ENCODE measurements at regions not wholly inside any gene's neighbourhood (a gene's known extent, or its start where the extent isn't known, plus 50 kb on each side); places are given as distances from the start of the nearest gene placed in this dataset.

DNA sequence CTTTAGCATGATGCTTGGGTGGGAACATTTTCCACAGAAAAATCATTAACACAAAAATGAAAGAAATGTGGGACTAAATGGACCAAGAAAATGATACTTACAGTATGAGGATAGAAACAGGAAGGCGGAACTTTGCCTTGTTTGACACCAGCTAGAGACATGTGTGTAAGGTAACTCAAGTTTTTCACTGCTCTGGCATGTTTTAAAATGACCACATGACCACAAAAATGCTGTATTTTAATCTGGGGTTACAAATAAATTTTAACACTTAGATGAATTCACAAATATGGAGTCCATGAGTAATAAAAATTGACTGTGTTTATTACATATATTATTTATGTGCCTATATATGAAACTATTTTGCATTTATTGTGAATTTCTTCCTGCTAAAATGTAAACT, 100.9 kb upstream of the PHYHIPL start:
- WGBS, 2 experiments (ENCODE audit: extremely low coverage in 2 of 2, insufficient read length in 1 of 2): no CpG with 5 or more reads among the region's 1 CpG
- no peak overlapping the region for H2BK120ac ChIP-seq (ENCODE audit: low read depth, low read length)
- H3K27me3 ChIP-seq (ENCODE audit: control insufficient read depth, insufficient read depth, low read length): peaks cover 4% of the 10 kb centered on the region; the same call in 1 of the 2 replicates
- no peaks in the 10 kb centered on the region for H3K79me1 ChIP-seq (ENCODE audit: low read depth in 1 of 2, low read length in 2 of 2)
- dilution Hi-C loops (cut with HindIII; ENCODE audit: low sequenced_read_pairs, unreplicated experiment): no loop called here
- no peak overlapping the region for H2BK20ac ChIP-seq (ENCODE audit: low read depth, low read length)
- no peak overlapping the region for H4K5ac ChIP-seq (ENCODE audit: low read depth, low read length)
- no peak overlapping the region for H2BK15ac ChIP-seq (ENCODE audit: low read depth, low read length)
- H3K14ac ChIP-seq (replicated peaks; ENCODE audit: low read depth, low read length): no peak overlapping the region
- H3K9ac ChIP-seq (ENCODE audit: low read depth, low read length): no peak overlapping the region
- TF ChIP-seq NFE2L2 (IDR thresholded peaks at IDR 0.05; ENCODE audit: low read depth, low read length): no peak
- TF ChIP-seq, protein P1, sequence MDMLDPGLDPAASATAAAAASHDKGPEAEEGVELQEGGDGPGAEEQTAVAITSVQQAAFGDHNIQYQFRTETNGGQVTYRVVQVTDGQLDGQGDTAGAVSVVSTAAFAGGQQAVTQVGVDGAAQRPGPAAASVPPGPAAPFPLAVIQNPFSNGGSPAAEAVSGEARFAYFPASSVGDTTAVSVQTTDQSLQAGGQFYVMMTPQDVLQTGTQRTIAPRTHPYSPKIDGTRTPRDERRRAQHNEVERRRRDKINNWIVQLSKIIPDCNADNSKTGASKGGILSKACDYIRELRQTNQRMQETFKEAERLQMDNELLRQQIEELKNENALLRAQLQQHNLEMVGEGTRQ (IDR thresholded peaks at IDR 0.05; ENCODE audit: low read depth, low read length): no peak
- ATAC-seq (ENCODE audit: low read depth) (no peak), DNase-seq (no peak)
- no peak overlapping the region for H3K4me2 ChIP-seq (ENCODE audit: low read depth, low read length)
- ChIA-PET CTCF (no interaction called here), POLR2A (ENCODE audit: unreplicated experiment) (no interaction called here)
- H4K8ac ChIP-seq (ENCODE audit: low read depth in 2 of 2, low read length in 2 of 2): no peak overlapping the region
- H2AK5ac ChIP-seq (ENCODE audit: low read depth, low read length): no peak overlapping the region
- H3K4me3 ChIP-seq (ENCODE audit: insufficient read depth, low read depth, low read length): no peak overlapping the region
- H4K91ac ChIP-seq (ENCODE audit: insufficient read depth, low read depth, low read length): no peak overlapping the region
- H3K9me3 ChIP-seq (ENCODE audit: control insufficient read depth, insufficient read depth, low read length): no peaks in the 10 kb centered on the region; the same call in 1 of the 2 replicates
- H2AFZ ChIP-seq (replicated peaks; ENCODE audit: low read length, poor library complexity): no peak overlapping the region
- H3K56ac ChIP-seq (ENCODE audit: extremely low read depth, insufficient read depth, low read length): no peak overlapping the region
- no peak overlapping the region for H2BK5ac ChIP-seq (ENCODE audit: low read depth, low read length, poor library complexity, severe bottlenecking)
- H4K20me1 ChIP-seq (ENCODE audit: insufficient read depth, low read length): no peaks in the 10 kb centered on the region
- H3K23ac ChIP-seq (ENCODE audit: low read depth, low read length): no peak overlapping the region
- no peak overlapping the region for H3K27ac ChIP-seq (ENCODE audit: insufficient read depth, low read length)
- no peaks in the 10 kb centered on the region for H3K9me1 ChIP-seq (ENCODE audit: insufficient read depth, low read length)
- H3K4me1 ChIP-seq (ENCODE audit: control insufficient read depth, insufficient read depth, low read length): peaks cover 3% of the 10 kb centered on the region; the same call in 1 of the 2 replicates
- no peak overlapping the region for H2AK9ac ChIP-seq (replicated peaks; ENCODE audit: low read depth, low read length, poor library complexity)
- no peak overlapping the region for H3K18ac ChIP-seq (ENCODE audit: low read depth, low read length)
- in situ Hi-C loops (cut with MboI; ENCODE audit: low sequenced_read_pairs): no loop called here
- BruUV-seq (replicated peaks): no TSS peak
- H3K4ac ChIP-seq (ENCODE audit: low read depth, low read length): no peak overlapping the region
- H3K36me3 ChIP-seq (ENCODE audit: control insufficient read depth, insufficient read depth, low read length): no peaks in the 10 kb centered on the region
- intact Hi-C loops (cut with micrococcal nuclease): no loop called here
